Keratinocyte (primary cell): ENCODE measurements at regions not wholly inside any gene's neighbourhood (a gene's known extent, or its start where the extent isn't known, plus 50 kb on each side); places are given as distances from the start of the nearest gene placed in this dataset.

Experiments
- DNase-seq: peaks from one replicate; pipeline ENCODE4 v3.0.0-alpha.2; 2011; ENCODE audit warnings: low read depth, missing footprints, low spot score
- FAIRE-seq: peaks from 2 replicates; lab custom pipeline; 2011; peaks lifted over from hg19 to GRCh38; lab: Jason Lieb, UNC
- H2AFZ ChIP-seq: 2 replicates; pipeline ENCODE4 v1.6.0; 2012; ENCODE audit warnings: low read length, control low read depth, inconsistent platforms; ENCODE audit not compliant: control insufficient read depth
- H3K27ac ChIP-seq: 2 replicates; pipeline ENCODE4 v1.5.1; 2011; ENCODE audit warnings: low read length; ENCODE audit not compliant: control insufficient read depth, insufficient read depth
- H3K27me3 ChIP-seq: 3 replicates; pipeline ENCODE4 v1.6.0; 2011; ENCODE audit warnings: low read length; ENCODE audit not compliant: control insufficient read depth, insufficient read depth; ENCODE audit errors: extremely low read depth
- H3K36me3 ChIP-seq, 2 experiments: 2 replicates in 1 of 2; 3 replicates in 1 of 2; pipeline ENCODE4 v1.5.1; 2011; ENCODE audit warnings: low read length in 2 of 2, mild to moderate bottlenecking in 1 of 2; ENCODE audit not compliant: control insufficient read depth in 2 of 2, insufficient read depth in 2 of 2; ENCODE audit errors: extremely low read depth in 1 of 2
- H3K4me1 ChIP-seq: 3 replicates; pipeline ENCODE4 v1.5.1; 2011; ENCODE audit warnings: low read length; ENCODE audit not compliant: control insufficient read depth, insufficient read depth; ENCODE audit errors: extremely low read depth
- H3K4me2 ChIP-seq: 3 replicates; pipeline ENCODE4 v1.6.0; 2011; ENCODE audit warnings: low read depth, low read length; ENCODE audit not compliant: control insufficient read depth, insufficient read depth; ENCODE audit errors: extremely low read depth
- H3K4me3 ChIP-seq, 3 experiments: fragments of 200-600 bp in 1 of 3; sonication (generic) in 1 of 3; 2 replicates in 2 of 3; 3 replicates in 1 of 3; pipeline ENCODE4 v1.5.1; 2011 to 2016; ENCODE audit warnings: low read length in 3 of 3, mild to moderate bottlenecking in 3 of 3, control low read depth in 2 of 3, inconsistent platforms in 1 of 3, low read depth in 1 of 3, mixed read lengths in 1 of 3, mixed run types in 1 of 3, moderate library complexity in 1 of 3; ENCODE audit not compliant: control insufficient read depth in 2 of 3, insufficient read depth in 2 of 3; ENCODE audit errors: extremely low read depth in 1 of 3
- H3K79me2 ChIP-seq: 2 replicates; pipeline ENCODE4 v1.6.0; 2012; ENCODE audit warnings: low read length; ENCODE audit not compliant: control insufficient read depth, insufficient read depth
- H3K9ac ChIP-seq: 3 replicates; pipeline ENCODE4 v1.6.0; 2011; ENCODE audit warnings: low read length; ENCODE audit not compliant: control insufficient read depth, insufficient read depth; ENCODE audit errors: extremely low read depth
- H3K9me1 ChIP-seq: 3 replicates; pipeline ENCODE4 v1.6.0; 2011; ENCODE audit warnings: low read length; ENCODE audit not compliant: control insufficient read depth, insufficient read depth; ENCODE audit errors: extremely low read depth
- H3K9me3 ChIP-seq: 2 replicates; pipeline ENCODE4 v1.5.1; 2012; ENCODE audit warnings: low read depth, low read length; ENCODE audit not compliant: control insufficient read depth
- H4K20me1 ChIP-seq: 3 replicates; pipeline ENCODE4 v1.6.0; 2011; ENCODE audit warnings: low read length; ENCODE audit not compliant: control insufficient read depth, insufficient read depth; ENCODE audit errors: extremely low read depth
- EZH2 ChIP-seq: IDR thresholded peaks from one replicate; pipeline ENCODE4 v1.6.1; 2012; ENCODE audit warnings: inconsistent platforms, mild to moderate bottlenecking, low read length, moderate library complexity
- dilution Hi-C: fragments of 300-500 bp; cut with MboI; formaldehyde crosslinking; loops from one replicate; pipeline ENCODE4 v1.7.0; 2020; ENCODE audit warnings: low sequenced_read_pairs; ENCODE audit not compliant: extremely low pct_ligation_motif_present
- TF ChIP-seq, protein P1 (sequence below), 3 experiments: IDR thresholded peaks in 1 of 3; conservative IDR thresholded peaks in 1 of 3; optimal IDR thresholded peaks in 1 of 3; 2 replicates in 2 of 3; 3 replicates in 1 of 3; pipeline versions ENCODE3 to v1.5.1; 2011; ENCODE audit warnings: low read length in 3 of 3, mild to moderate bottlenecking in 3 of 3, moderate library complexity in 2 of 3, control low read depth in 1 of 3, inconsistent platforms in 1 of 3; ENCODE audit not compliant: insufficient read depth in 2 of 3; ENCODE audit errors: extremely low read depth in 1 of 3

DNA sequence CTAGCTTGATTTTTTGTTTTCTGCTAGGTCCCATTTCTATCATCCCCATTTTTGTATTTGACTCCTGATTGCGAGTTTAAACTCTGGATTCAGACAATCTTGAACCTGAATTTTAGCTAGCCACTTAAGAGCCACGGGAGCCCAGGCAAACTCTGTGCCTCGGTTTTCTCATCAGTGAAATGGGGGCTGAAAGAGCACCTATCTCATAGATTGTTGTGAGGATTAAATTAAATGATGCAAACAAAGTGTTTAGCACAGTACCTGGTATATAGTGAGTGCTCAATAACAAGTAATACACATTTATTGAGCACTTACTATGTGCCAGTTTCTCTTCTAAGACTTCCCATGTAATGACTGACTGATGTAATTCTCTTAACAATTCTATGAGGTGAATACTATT lies 158.1 kb upstream of the POU3F1 start:
- TF ChIP-seq EZH2: no peak
- TF ChIP-seq, protein P1, sequence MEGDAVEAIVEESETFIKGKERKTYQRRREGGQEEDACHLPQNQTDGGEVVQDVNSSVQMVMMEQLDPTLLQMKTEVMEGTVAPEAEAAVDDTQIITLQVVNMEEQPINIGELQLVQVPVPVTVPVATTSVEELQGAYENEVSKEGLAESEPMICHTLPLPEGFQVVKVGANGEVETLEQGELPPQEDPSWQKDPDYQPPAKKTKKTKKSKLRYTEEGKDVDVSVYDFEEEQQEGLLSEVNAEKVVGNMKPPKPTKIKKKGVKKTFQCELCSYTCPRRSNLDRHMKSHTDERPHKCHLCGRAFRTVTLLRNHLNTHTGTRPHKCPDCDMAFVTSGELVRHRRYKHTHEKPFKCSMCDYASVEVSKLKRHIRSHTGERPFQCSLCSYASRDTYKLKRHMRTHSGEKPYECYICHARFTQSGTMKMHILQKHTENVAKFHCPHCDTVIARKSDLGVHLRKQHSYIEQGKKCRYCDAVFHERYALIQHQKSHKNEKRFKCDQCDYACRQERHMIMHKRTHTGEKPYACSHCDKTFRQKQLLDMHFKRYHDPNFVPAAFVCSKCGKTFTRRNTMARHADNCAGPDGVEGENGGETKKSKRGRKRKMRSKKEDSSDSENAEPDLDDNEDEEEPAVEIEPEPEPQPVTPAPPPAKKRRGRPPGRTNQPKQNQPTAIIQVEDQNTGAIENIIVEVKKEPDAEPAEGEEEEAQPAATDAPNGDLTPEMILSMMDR (optimal IDR thresholded peaks at IDR 0.05 in 1 of 3, IDR thresholded peaks at IDR 0.05 in 1 of 3, conservative IDR thresholded peaks at IDR 0.05 in 1 of 3; ENCODE audit: extremely low read depth in 1 of 3, insufficient read depth in 2 of 3, low read length in 3 of 3): no peak
- Histone ChIP-seq H3K9me3 (no peaks in the 10 kb centered on the region), H3K79me2 (no peaks in the 10 kb centered on the region), H3K9ac (no peak overlapping the region), H2AFZ (no peak overlapping the region), H3K4me2 (no peak overlapping the region), H3K27me3 (no peaks in the 10 kb centered on the region), H3K4me3 (no peak overlapping the region), H3K36me3 (no peaks in the 10 kb centered on the region), H3K27ac (no peak overlapping the region), H3K9me1 (no peaks in the 10 kb centered on the region), H4K20me1 (no peaks in the 10 kb centered on the region), H3K4me1 (no peaks in the 10 kb centered on the region)
- dilution Hi-C loops: no loop called here
- FAIRE-seq (no peak), DNase-seq (no peak)

DNA sequence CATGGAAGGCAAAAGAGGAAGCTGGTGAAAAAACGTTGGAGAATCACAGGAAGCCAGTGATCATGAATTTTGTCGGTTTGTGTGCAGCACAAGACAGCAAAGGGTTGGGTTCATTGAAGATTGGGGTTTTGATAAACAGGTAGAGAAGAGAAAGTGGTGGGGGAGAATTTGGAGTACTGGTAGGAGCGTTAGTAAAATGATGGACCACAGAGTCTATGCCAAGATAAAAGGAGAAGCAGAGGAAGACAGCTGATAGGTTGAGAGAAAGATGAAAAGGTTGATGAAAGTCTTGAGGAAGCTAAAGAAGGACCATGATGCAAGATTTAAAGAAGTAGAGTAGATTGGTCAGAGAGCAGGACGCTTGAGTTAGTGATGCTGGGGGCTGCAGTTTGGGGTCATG lies 156.8 kb upstream of the POU3F1 start:
- H4K20me1 ChIP-seq: no peaks in the 10 kb centered on the region
- no peaks in the 10 kb centered on the region for H3K36me3 ChIP-seq
- H3K9me3 ChIP-seq: no peaks in the 10 kb centered on the region
- H3K9ac ChIP-seq: no peak overlapping the region
- H3K9me1 ChIP-seq: no peaks in the 10 kb centered on the region
- no peak overlapping the region for H3K4me2 ChIP-seq
- DNase-seq: no peak
- FAIRE-seq: no peak
- dilution Hi-C loops: no loop called here
- H3K27ac ChIP-seq: no peak overlapping the region
- TF ChIP-seq, protein P1 (optimal IDR thresholded peaks at IDR 0.05 in 1 of 3, IDR thresholded peaks at IDR 0.05 in 1 of 3, conservative IDR thresholded peaks at IDR 0.05 in 1 of 3; ENCODE audit: extremely low read depth in 1 of 3, insufficient read depth in 2 of 3, low read length in 3 of 3): no peak
- TF ChIP-seq EZH2: no peak
- no peaks in the 10 kb centered on the region for H3K79me2 ChIP-seq
- no peaks in the 10 kb centered on the region for H3K27me3 ChIP-seq
- H3K4me3 ChIP-seq: no peak overlapping the region
- no peaks in the 10 kb centered on the region for H3K4me1 ChIP-seq
- H2AFZ ChIP-seq: no peak overlapping the region
